NOMO-1 (cell line): ENCODE measurements at regions not wholly inside any gene's neighbourhood (a gene's known extent, or its start where the extent isn't known, plus 50 kb on each side); places are given as distances from the start of the nearest gene placed in this dataset.
A peak's percentile ranks its signal among the peaks of the same experiment; 100 is the strongest.
"Not testable (repeated sequence)": the region's sequence is repeated elsewhere in the genome, so short reads cannot be mapped to it uniquely, and the experiment has no call there.

Experiments used
- DNase-seq, 2 experiments: peaks; one replicate each; lab custom pipeline; 2025; ENCODE audit not compliant: unreplicated experiment in 2 of 2; lab: John Stamatoyannopoulos, UW

DNA sequence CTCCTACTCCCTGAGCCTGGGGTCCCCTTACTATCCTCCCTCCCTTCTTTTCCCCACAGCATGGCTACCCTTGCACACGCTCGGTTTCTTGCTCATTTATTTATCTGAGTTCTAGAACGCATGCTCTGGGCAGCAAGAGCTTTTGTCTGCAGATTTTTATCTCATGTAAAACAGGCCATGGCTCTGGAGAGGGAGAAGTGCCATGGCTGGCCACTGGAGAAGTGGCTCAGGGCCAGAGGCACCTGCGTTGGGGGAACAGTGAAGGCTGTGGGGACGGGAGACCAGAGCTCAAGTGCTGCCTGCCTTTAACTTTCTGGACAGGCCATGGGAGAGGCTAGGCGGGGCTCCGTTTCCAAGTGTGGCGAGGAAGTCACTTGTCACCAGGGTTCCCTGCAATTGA, 177.7 kb upstream of the SULF2 start:
- no peak for DNase-seq

DNA sequence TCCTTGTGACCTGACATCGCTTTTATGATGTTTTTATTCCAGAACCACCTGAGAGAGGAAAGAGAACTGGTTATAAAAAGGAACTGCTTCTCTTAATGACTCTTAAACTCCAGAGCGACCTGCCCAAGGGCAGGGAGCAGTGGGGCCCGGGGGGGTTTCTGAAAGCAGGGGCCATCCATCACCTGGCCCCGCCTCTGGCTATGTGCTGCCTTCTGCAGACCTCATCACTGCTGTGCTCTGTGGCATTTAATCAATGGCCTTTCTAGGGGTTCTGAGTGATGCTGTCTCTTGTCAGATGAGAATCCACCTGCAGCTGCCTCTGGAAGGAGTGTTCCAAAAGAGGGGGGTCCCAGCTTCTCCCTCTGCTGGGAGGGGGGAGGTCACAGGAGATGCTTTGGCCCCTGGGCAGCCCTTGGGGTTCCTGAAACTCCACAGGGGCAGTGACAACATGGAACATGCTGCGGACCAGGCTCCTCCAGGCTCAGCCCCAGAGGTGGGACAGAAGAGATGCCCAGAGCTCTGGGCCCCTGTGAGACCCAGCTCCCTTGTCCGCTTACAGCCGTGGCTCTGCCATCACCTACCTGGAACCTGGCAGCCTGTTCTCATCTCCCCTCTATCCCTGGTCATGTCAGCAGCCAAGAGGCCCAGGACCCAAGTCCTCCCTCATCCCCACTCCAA, 177.1 kb upstream of the SULF2 start:
- no peak for DNase-seq

DNA sequence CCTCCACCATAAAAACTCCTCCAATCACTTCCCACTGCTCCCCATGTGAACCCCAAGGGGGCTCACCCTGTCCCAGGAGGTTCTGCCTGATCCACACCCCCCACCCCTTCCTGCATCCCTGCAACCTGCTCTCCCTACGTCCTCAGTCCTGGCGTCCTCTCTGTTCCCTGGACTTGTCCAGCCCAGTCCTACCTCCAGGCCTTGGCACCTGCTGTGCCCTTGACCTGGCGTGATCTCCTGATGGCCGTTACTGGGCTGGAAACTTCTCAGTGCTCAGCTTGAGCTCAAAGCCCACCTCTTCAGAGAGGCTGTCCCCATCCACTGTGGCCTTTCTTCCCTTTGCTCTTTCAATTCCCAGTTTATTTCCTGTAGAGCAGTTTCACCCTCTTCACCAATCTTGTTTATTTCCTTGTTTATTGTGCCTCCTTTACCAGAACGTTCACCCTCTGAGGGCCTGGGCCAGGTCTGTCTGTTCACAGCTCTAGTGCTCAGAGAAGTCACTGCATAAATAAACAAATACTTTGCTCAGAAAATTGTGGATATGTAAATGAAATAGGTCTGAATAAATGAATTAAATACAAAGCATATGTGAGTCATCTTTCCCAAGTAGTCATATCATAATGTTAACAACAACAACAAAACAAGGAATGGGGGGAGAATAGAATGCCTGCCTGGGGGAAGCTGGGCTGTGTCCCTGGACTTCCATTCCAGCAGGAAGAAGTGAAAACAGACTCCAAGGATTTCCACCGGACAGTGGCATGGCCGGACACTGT, 175.7 kb upstream of the SULF2 start:
- DNase-seq, result no peak

DNA sequence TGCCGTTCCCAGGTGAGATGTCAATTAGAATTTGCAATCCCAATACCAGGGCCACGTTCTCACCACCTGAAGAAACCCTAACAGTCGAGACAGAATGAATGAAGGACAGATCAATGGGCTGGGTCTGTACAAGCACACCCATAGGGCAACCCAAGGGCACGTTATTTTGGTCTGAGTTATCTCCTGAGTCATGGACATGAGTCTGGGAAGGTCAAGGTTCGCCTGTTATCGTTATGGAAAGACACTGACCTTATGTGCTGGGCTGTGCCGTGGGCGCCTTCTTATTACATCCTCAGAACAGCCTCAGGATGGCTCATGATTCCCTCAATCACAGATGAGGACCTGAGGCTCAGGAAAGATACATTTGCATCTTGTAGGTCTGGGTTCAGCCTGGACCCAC, 175.0 kb upstream of the SULF2 start:
- DNase-seq, result no peak

DNA sequence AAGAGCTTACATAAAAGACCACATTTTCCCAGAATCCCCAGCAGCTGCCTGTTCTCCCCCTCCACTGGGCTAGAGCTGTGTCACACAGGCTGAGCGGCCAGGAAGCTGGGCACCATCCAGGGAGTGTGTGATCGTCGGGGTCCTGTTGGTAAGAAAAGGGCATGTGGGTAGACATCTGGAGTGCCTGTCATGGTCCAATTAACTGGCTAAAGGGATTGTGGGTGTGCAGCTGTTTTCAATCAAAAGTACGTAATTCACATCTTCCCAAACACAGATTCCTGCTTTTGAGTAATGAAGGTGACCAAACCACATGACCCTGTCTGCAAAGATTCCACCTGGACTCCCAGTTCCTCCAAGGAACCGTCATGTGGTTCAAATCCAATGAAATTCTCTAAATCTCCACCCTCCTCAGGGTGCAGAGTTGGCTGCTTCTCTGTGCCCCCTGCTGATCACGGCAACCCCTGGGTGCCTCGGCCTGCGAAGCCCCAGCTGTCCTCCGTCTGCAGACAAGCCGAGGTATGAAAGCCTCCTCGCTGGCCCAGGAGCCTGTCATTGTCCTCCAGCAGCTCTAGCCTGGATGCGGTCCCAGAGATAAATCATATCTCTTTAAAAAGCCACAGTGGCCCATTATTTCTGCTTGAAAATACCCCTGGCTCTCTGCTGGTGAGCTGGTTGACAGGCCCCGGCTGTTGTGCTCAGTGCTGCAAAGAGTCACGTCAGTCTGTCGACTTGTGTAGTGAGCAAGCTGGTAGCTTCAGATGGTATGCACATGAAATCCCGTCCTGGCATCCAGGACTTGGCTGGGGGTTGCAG, 172.9 kb upstream of the SULF2 start:
- DNase-seq, result not testable (repeated sequence)

DNA sequence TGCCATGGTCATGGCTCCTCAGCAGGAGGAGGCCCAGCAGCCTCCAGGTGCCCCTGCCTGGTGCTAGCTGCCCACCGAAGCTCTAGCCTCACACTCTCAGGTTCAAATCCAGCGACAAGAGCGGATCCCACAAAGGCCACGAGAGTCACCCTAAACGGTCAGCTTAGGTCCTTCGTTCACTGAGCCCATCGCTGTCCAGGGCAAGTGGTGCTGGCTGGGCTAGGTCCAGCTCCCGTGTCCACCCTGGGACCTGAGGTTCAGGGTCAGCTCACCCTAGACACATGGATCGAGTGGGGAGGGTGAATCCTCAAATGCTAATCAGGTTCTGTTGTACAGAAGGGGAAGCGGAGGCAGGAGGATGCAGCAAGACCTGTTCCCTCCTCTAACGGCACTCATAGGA, 171.9 kb upstream of the SULF2 start:
- no peak for DNase-seq

DNA sequence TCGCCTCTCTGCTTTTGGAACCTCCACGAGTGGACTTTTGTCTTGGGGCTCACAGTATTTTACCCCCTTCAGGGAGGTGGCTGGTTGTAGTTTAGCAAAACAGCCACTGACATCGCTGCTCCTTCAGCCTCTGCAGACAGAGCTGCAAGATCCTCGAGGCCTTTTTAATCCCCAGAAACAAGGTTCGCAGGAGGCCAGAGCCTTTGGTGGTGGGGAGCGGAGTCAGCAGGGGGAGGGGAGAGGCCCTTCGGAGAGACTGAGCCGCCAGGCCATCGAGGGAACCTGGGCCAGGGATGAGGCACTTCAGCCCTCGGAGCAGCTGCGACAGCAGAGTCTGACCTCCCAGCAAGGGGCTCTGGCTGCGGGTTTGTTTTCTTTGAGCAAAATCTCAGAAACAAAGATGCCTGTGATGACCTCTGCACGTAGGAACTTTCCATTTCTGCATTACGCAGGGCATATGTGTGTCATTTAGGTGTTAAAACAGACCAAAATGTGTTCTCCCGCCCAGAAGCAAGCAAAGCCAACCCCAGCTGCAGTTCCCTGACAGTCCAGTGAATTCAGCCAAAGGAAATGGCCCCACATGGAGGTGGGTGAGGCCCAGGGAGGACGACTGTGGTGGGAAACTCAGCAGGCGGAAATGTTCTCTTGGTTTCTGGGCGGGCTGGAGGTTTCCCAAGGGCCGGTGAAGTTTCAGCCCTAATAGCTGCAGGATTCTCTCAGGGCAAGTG, 171.2 kb upstream of the SULF2 start:
- no peak for DNase-seq

DNA sequence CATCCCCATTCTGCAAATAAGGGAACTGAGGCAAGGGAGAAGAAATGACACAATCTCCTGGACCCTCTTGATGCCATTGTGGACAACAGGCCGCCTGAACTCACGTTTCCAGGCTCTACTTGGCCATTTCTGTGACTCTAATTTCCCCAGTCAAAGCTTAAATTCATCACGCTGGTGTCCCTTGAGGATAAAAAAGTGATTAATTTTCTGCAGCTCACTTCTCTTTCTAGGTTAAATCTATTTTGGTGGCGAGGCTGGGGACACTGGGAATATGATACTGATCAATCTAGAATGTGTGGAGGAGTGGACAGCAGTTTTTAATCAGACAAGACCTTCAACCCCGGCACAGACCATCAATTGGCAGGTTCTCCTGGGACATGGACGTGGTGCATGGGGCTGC, 168.2 kb upstream of the SULF2 start:
- DNase-seq, result peak in 1 of 2 experiments; percentile 16

DNA sequence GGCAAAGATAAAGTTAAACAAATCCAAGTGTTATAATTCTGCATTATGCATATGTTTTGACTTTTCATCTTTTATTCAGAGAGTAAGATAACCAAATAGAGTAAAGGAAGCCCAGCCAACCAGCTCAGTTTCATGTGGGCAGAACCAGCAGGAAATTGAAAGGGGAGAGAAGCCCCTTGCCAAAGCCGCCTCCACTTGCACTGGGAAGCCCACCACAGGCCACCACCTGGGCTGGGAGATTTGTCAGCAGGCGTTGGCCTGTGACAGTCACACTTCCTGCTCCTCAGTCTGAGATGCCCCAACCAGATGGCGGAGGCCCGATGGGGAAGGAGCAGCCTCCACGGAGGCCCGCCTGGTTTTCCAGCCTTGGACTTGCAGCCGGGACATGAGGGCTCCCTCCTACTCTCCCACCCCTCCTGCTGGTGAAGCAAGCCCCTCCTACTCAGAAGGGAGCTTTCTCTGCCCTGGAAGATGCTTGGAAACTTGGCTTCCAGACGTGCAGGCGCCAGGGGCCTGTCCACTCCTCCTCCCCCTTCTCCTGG, 166.8 kb upstream of the SULF2 start:
- DNase-seq, result no peak

DNA sequence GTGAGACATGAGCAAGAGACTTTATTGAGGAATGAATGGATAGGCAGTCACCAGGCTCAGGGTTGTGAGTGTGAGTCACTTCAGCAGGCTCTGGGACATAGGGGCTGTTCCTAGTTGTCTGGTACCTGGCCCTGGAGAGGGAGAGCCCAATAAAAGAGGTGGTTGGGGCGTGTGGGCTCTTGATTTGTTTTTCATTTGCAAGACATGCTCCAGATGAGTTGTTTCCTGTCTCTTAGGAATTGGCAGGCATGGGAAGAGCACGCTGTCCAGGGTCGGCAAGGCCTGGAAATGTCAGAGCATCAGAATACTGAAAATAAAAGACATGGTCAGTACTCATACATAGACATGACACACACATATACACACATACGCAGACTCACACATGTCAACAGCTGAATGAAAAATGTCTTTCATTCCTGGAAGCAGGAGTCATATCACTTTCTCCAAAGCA, 166.3 kb upstream of the SULF2 start:
- DNase-seq, result no peak

DNA sequence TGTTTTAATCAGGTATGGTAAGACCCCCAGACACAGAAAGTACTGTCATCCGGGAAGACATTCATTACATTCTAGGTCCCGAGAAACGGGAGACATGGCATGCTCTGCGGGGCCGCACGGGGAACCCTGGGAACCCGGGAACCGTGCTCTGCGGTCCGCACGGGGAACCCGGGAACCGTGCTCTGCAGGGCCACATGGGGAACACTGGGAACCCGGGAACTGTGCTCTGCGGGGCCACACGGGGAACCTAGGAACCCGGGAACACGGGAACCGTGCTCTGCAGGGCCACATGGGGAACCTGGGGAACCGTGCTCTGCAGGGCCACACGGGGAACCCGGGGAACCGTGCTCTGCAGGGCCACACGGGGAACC, 165.6 kb upstream of the SULF2 start:
- DNase-seq, result no peak

DNA sequence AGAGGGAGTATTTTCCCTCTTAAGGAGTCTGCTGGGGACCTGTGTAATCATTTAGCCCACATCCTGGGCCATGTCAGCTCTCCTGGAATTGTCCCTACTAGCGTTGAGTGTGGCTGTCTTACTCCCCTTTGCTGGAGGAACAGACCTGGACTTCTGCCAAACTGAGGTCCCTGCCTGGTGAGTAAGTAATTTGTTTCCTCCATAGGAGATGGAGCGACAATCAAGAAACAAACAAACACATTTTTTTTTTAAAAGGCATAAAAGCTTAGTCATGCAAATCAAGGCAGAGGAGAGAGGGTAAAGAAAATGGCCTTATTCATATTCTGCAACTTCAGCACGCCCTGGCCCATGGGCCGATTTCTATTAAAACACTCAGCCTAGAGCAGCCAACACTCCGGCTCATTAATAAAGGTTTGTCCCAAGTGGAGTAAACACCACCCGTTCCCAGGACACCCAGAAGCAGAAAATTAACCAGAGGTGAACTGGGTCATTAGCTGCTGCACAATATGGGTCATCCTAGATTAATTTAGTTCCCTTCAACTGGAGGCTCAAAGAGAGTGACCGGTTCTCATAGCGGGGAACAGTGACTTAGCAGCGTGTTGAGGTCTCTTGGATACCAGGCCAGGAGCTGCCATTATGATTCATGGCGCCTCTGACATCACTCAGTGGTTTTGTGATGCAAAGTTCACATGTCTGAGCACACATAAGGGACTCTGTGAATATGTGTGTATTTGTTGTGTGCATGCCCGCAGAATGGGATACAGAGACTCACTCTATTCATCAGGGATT, 165.0 kb upstream of the SULF2 start:
- no peak for DNase-seq

DNA sequence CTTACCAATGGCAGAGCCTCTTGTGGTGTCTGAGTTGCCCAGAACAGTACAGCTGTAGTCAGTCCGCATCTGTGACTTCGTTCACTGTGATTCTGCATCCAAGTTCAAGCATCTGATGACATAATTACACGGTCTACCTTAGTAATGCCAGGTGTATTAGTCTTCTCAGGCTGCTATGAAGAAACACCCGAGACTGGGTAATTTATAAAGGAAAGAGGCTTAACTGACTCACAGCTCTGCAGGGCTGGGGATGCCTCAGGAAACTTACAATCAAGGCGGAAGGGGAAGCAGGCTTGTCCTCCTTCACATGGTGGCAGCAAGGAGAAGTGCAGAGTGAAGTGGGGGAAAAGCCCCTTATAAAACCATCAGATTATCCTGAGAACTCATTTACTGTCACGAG, 163.9 kb upstream of the SULF2 start:
- DNase-seq, result no peak

DNA sequence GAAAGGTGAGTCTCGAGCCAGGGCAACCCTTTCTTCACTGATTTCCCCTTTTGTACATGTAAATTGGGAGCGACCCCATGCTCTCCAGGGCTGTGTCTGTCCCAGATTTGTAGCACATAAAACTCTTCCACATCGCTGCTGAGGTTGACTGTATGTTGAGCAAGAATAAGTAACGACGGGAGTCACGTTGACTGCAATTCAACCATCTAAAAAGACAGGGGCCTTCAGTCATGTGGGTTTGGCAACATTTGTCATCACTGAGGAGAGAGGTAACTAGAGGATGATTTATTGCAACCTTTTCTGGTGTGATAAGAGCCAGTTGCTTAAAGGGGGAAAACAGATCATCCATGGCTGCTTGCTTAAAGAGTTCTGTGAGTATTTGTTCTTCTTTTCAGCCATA, 159.4 kb upstream of the SULF2 start:
- peak; percentile 90 to 94 for DNase-seq

DNA sequence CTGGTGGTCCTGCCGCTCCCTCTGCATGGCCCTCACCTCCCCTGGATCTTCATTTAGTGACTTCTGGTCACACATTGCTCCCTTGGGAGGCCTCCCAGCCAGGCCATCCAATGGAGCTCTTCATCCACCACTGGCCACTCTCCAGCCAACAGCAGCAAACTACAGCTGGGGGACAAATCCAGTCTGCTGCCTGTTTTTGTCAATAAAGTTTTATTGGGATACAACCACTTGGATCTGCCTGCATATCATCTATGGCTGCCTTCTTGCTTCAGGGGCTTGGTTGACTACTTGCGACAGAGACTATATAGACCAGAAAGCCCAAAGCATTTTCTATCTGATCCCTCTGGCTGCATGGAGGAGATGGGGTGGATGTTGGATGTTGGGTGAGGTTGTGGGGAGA, 156.6 kb upstream of the SULF2 start:
- no peak for DNase-seq

DNA sequence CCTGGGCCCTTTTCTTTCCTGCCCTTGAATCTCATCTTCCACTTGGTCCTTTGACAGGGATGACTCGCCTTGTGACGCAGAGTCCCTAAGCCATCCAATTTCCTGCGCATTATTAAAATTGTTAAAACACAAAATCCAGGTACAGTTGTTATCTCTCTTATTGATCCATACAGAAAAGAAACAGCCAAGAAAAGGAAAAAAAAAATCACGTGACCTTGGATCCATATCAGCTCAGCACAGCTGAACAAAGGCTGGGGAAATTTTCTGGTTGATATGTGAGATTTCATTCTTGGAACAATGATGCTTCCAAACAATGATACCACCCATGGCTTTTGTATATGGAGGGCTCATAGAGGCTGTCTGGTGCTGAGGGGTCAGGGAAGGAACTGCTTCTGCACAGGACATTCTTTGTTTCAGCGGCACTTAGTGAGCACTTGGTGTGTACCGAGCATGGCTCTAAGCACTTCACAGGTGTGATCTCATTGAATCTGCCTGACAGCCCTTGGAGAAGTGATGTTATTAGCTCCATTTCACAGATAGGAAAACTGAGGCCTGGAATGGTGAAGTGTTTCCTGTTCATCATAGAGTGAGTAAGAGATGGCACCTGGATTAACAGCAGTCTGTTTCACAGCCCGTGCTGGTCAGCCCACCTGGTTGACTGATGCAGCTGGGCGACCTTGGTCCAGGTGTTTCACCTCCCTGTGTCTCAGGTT, 155.0 kb upstream of the SULF2 start:
- no peak for DNase-seq

DNA sequence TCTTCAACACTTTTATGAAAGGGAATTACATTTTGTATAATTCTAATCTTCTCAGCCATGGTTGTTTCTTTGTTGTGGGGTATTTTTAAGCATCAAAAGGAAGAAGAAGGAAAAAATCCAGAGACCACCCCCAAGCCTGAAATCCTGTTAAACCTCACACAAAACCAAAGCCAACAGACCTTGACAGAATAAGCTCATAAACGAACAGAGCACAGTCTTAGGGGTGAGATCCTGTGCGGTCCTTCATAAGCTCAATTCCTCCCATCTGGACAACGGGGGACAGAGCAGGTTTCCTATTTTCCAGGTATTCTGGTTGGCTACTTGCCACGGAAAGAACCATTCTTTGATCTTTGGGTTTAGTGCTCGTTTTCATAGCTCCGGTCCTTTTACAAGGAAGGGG, 151.3 kb upstream of the SULF2 start:
- DNase-seq, result no peak

DNA sequence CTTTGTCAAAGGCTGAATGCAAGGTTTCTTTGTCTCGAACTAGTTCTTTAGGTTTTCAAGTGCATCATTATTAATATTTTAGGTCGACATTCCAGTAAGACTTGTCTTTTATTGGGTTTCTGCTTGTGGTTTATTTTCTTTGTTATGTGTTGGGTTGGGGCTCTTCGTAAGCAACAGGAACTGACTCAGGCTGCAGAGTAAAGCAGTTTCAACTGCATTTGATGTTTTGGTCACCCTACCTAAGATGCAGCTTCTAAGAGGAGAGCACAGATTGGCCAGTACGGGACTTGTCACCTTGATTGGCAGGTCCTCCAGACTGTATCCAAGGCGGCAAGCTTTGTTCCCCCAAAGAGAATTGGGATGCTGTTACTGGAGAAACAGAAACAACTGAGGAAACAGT, 149.5 kb upstream of the SULF2 start:
- no peak for DNase-seq

DNA sequence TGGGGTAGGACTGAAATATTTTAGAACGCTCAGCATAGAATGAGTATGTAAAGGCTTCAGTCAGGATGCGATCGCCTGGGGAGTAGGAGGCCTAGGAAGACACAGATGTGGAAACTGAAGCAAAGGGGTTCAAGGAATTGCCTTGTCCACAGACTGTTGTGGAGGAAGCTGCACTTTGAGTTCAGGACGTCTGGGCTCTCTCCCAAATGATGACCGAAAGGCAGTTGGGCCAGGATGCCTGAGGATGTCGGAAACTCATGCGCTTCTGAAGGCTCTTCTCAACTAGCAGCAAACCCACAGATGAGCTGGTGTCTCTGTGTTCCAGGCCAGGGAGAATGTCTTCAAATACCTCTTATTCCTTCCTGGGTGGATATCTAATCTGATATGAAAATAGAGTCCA, 146.2 kb upstream of the SULF2 start:
- no peak for DNase-seq
